BJ (cell line): ENCODE measurements at regions not wholly inside any gene's neighbourhood (a gene's known extent, or its start where the extent isn't known, plus 50 kb on each side); places are given as distances from the start of the nearest gene placed in this dataset.

Source experiments
- CTCF ChIA-PET: fragments of 350-600 bp; formaldehyde crosslinking; extraction: SDS; loops from one replicate; lab custom pipeline; 2021; ENCODE audit warnings: antibody characterized with exemption, inconsistent platforms; lab: Yijun Ruan, JAX
- POLR2A ChIA-PET: fragments of 300-600 bp; sonication (Branson Sonifier 250); formaldehyde crosslinking; extraction: SDS; loops from one replicate; lab custom pipeline; 2021; ENCODE audit warnings: antibody characterized with exemption; lab: Charles Lee
- DNase-seq: peaks from one replicate; pipeline ENCODE4 v3.0.0-alpha.2; 2011; ENCODE audit warnings: low read depth
- H3K27me3 ChIP-seq: 2 replicates; pipeline ENCODE4 v1.6.0; 2011; ENCODE audit warnings: low read length; ENCODE audit not compliant: control insufficient read depth, insufficient read depth
- H3K36me3 ChIP-seq: 2 replicates; pipeline ENCODE4 v1.5.1; 2011; ENCODE audit warnings: low read length; ENCODE audit not compliant: control insufficient read depth, insufficient read depth
- H3K4me3 ChIP-seq: 2 replicates; pipeline ENCODE4 v1.5.1; 2011; ENCODE audit warnings: low read depth, mild to moderate bottlenecking, control low read depth, low read length
- TF ChIP-seq, protein P1 (sequence below): IDR thresholded peaks from 2 replicates; pipeline ENCODE4 v1.5.1; 2011; ENCODE audit warnings: low read depth, mild to moderate bottlenecking, control low read depth, inconsistent platforms, low read length, moderate library complexity; ENCODE audit not compliant: insufficient read depth

DNA sequence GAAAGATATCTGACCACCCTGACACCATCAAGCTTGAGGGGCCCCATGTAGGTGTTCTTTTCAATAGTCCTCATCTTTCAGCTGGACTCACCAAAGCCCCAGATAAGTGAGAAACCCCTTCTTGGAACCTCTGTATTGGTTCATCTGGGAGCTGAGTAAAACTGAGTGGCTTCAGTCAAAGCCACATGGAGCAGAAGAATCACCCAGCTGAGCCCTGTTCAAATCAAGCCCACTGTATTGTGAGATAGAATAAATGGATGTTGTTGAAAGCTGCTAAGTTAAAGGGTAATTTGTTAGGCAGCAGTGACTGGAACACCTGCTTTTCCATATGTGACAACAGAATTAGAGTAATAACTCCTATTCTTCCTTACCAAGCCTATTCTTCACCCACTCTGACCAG, 64.8 kb upstream of the SDK1 start:
- TF ChIP-seq, protein P1, sequence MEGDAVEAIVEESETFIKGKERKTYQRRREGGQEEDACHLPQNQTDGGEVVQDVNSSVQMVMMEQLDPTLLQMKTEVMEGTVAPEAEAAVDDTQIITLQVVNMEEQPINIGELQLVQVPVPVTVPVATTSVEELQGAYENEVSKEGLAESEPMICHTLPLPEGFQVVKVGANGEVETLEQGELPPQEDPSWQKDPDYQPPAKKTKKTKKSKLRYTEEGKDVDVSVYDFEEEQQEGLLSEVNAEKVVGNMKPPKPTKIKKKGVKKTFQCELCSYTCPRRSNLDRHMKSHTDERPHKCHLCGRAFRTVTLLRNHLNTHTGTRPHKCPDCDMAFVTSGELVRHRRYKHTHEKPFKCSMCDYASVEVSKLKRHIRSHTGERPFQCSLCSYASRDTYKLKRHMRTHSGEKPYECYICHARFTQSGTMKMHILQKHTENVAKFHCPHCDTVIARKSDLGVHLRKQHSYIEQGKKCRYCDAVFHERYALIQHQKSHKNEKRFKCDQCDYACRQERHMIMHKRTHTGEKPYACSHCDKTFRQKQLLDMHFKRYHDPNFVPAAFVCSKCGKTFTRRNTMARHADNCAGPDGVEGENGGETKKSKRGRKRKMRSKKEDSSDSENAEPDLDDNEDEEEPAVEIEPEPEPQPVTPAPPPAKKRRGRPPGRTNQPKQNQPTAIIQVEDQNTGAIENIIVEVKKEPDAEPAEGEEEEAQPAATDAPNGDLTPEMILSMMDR = no peak
- CTCF ChIA-PET = no interaction called here
- POLR2A ChIA-PET = no interaction called here
- no peaks in the 10 kb centered on the region for H3K27me3 ChIP-seq
- H3K4me3 ChIP-seq = no peak overlapping the region
- no peak for DNase-seq
- no peaks in the 10 kb centered on the region for H3K36me3 ChIP-seq

DNA sequence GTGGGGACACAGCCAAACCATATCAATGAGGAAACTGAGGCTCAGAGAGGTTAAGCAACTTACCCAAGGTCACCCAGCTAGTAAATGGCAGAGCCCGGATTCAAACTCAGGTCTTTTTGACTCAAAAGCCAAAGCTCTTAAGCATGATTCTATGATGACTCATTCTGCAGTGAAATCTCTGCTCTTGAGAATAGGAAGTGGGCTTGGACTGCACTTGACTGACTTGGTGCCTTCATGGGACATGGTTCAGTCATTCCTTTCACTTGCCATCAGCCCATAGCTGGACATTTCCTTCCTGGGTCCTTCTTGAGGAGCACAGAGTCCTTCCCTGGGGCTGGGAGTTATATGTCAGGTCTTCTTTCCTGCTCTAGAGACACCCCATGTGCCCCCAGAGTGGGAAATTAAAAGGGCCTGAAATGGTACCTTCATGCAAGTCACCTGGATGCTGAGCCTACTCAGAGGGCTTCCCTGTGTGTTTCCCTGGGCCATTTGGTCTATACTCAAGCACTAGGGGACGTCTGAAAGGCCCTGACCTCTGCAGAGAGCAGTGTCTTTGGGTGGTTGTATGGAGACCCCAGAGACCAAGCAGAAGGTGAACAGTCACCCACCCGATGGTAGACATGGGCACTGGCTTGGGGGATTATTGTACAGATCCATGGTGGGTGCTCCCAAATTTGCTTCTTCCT, 62.4 kb upstream of the SDK1 start:
- DNase-seq = no peak
- no peaks in the 10 kb centered on the region for H3K27me3 ChIP-seq
- ChIA-PET POLR2A (no interaction called here), CTCF (no interaction called here)
- no peak overlapping the region for H3K4me3 ChIP-seq
- TF ChIP-seq, protein P1 = no peak
- no peaks in the 10 kb centered on the region for H3K36me3 ChIP-seq

- no peak for DNase-seq
- TF ChIP-seq, protein P1 = no peak
- Histone ChIP-seq H3K36me3 (no peaks in the 10 kb centered on the region), H3K27me3 (no peaks in the 10 kb centered on the region), H3K4me3 (no peak overlapping the region)
- CTCF ChIA-PET = no interaction called here
- POLR2A ChIA-PET = no interaction called here
These were observed 61.8 kb upstream of the SDK1 start for GRCh38 chr7:3239291-3239691.

DNA sequence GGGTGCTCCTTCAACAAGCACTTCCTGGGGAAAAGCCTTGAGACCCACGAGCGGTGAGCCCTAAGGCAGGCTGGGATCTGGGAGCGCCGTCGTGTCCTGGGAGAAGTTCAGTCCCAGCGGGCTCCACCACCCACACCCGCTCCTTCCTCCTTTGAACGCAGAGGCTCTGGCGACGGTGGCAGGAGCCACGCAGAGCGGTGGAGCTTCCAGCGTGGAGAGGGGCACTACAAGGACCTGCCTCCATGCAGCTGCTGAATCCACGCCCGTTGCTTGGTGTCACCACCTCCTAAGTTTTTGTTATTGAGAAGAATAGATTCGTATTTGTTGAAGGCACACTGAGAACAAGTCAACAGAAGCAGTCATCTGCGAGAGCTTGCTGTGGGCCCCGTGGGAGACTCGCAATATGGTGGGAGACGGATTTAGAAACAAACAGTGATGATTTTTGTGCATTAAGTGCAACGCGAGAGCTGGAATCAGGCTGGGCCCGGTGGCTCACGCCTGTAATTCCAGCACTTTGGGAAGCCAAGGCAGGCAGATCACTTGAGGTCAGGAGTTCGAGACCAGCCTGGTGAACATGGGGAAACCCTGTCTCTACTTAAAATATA, 60.1 kb upstream of the SDK1 start:
- H3K4me3 ChIP-seq = no peak overlapping the region
- TF ChIP-seq, protein P1 = no peak
- no peaks in the 10 kb centered on the region for H3K27me3 ChIP-seq
- CTCF ChIA-PET = no interaction called here
- DNase-seq = no peak
- POLR2A ChIA-PET = no interaction called here
- H3K36me3 ChIP-seq = no peaks in the 10 kb centered on the region

GRCh38 chr7:3241686-3242258, 59.3 kb upstream of the SDK1 start:
- TF ChIP-seq, protein P1 = no peak
- DNase-seq = no peak
- CTCF ChIA-PET = no interaction called here
- H3K36me3 ChIP-seq = no peaks in the 10 kb centered on the region
- H3K4me3 ChIP-seq = no peak overlapping the region
- no peaks in the 10 kb centered on the region for H3K27me3 ChIP-seq
- POLR2A ChIA-PET = no interaction called here
